Sigmoid colon (tissue), 6 donors: ENCODE measurements at regions not wholly inside any gene's neighbourhood (a gene's known extent, or its start where the extent isn't known, plus 50 kb on each side); places are given as distances from the start of the nearest gene placed in this dataset.

Experiments used
- DNase-seq: peaks from one replicate; pipeline ENCODE4 v3.0.0-alpha.2; 2019
- H3K27ac ChIP-seq, 4 donors: fragments of 200-600 bp; sonication (generic); one replicate each; pipeline ENCODE4 v1.5.1; 2016 to 2019; ENCODE audit warnings: mild to moderate bottlenecking in 1 of 4
- H3K27me3 ChIP-seq, 3 donors: fragments of 200-600 bp; sonication (generic); one replicate each; pipeline ENCODE4 v1.5.1; 2019; ENCODE audit warnings: mild to moderate bottlenecking in 1 of 3
- H3K36me3 ChIP-seq, 4 donors: fragments of 200-600 bp; sonication (generic); one replicate each; pipeline ENCODE4 v1.5.1; 2016 to 2019
- H3K4me1 ChIP-seq, 4 donors: fragments of 200-600 bp; sonication (generic); one replicate each; pipeline ENCODE4 v1.5.1; 2017 to 2019
- H3K4me3 ChIP-seq, 4 donors: fragments of 200-600 bp; sonication (generic); one replicate each; pipeline ENCODE4 v1.5.1; 2017 to 2019; ENCODE audit warnings: mild to moderate bottlenecking in 2 of 4, moderate library complexity in 1 of 4
- H3K9me3 ChIP-seq, 4 donors: fragments of 200-600 bp in 3 of 4; sonication (generic) in 3 of 4; one replicate each; pipeline versions ENCODE4 v1.5.1 to v1.6.1; 2013 to 2019
- EP300 ChIP-seq, 4 donors: sonication (generic); formaldehyde crosslinking; IDR thresholded peaks; one replicate each; pipeline ENCODE4 v1.6.1; 2017; ENCODE audit warnings: antibody characterized with exemption in 4 of 4
- POLR2A ChIP-seq, 2 donors: fragments of 450-650 bp; IDR thresholded peaks; one replicate each; pipeline ENCODE4 v1.6.1; 2016; ENCODE audit warnings: antibody characterized with exemption in 2 of 2, mild to moderate bottlenecking in 2 of 2, moderate library complexity in 2 of 2
- POLR2AphosphoS5 ChIP-seq, 4 donors: sonication (generic); formaldehyde crosslinking; IDR thresholded peaks; one replicate each; pipeline ENCODE4 v1.6.1; 2017; ENCODE audit warnings: antibody characterized with exemption in 4 of 4
- WGBS, 2 donors: extraction: QIAGEN DNeasy Blood & Tissue Kit; methylation state at CpG; one replicate each; pipeline ENCODE4 v1.1.7; 2013; 5-methylcytosine and 5-hydroxymethylcytosine counted together
- intact Hi-C: fragments of 100-400 bp; cut with DNase I; formaldehyde crosslinking; loops from one replicate; pipeline ENCODE4 v1.15.1; 2023
- TF ChIP-seq, protein P1 (sequence below), 4 experiments: fragments of 450-650 bp in 3 of 4; fragments of 200-600 bp in 1 of 4; IDR thresholded peaks; one replicate each; pipeline ENCODE4 v1.5.1; 2016 to 2019; ENCODE audit warnings: antibody characterized with exemption in 4 of 4, mild to moderate bottlenecking in 3 of 4, moderate library complexity in 2 of 4
- donor health status: healthy with polysubstance abuse.
- donor health status: healthy.

DNA sequence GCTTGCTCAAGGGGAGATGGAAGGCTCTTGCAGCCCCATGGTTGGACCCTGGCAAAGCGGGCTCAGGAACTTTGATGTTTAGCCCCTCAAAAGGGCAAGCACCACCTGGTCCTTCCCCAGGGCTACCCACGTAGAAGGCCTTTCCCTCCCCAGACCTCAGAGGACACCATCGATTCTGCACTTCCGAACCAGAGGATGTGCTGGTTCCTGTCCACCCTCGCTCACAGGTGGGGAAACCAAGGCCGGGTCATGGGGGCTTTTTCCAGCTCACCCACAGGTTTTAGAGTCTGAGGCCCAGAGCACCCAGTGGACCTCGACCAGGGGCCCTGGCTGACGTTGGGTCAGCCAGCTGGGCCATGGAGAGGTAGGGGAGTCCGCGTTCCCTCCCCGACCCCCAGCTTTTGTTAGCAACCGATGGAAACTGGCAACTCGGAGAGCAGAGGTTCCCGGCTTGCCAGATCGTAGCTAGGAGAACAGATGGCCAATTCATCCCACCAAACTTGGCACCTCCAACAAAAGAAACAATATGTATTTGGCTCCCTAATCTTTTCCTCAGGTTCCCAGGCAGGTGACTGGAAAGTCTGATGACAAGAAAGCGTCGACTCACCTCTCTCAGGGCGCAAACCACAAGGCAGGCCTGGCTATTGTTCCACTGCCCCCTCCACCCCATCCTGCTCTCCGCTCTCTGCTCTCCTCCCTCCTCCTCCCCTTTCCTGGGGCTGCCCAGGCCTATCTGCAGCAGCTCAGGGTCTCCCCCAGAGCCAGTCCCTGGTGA lies 167.6 kb upstream of the SMIM23 start:
- Histone ChIP-seq H3K4me1 (no peaks in the 10 kb centered on the region), H3K27ac (no peak overlapping the region), H3K9me3 (no peaks in the 10 kb centered on the region), H3K27me3 (peaks cover 0 to 10% (median 0%) of the 10 kb centered on the region in 3 donors), H3K4me3 (no peak overlapping the region), H3K36me3 (no peaks in the 10 kb centered on the region)
- 89 to 91% methylated on average over 19 of the region's 19 CpGs for WGBS, 2 donors
- DNase-seq: peak; percentile 52
- intact Hi-C loops: no loop called here
- TF ChIP-seq POLR2A (IDR thresholded peaks at IDR 0.05) (no peak), EP300 (IDR thresholded peaks at IDR 0.05) (no peak), POLR2AphosphoS5 (IDR thresholded peaks at IDR 0.05) (no peak)
- TF ChIP-seq, protein P1, sequence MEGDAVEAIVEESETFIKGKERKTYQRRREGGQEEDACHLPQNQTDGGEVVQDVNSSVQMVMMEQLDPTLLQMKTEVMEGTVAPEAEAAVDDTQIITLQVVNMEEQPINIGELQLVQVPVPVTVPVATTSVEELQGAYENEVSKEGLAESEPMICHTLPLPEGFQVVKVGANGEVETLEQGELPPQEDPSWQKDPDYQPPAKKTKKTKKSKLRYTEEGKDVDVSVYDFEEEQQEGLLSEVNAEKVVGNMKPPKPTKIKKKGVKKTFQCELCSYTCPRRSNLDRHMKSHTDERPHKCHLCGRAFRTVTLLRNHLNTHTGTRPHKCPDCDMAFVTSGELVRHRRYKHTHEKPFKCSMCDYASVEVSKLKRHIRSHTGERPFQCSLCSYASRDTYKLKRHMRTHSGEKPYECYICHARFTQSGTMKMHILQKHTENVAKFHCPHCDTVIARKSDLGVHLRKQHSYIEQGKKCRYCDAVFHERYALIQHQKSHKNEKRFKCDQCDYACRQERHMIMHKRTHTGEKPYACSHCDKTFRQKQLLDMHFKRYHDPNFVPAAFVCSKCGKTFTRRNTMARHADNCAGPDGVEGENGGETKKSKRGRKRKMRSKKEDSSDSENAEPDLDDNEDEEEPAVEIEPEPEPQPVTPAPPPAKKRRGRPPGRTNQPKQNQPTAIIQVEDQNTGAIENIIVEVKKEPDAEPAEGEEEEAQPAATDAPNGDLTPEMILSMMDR (IDR thresholded peaks at IDR 0.05): no peak

DNA sequence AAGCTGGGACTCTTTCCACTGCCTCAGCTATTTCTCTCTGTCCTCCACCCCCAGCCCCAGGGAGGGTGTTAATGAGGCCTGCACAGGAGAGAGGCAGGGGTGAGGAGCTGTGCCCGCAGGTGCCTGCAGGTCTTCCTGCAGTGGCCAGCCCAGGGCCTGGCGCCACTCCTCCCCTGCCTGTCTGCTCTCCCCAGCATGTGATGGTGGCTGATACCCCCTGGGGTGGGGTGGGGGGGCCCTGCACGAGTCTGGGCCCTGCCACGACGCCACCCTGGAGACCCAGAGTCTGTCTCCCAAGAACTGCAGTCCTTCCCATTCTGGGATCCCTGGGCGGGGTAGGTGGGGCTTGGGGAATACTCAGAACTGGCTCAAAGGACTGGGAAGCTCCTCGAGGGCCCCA lies 166.4 kb upstream of the SMIM23 start:
- DNase-seq: peak; percentile 53
- H3K4me1 ChIP-seq: no peaks in the 10 kb centered on the region
- peaks cover 0 to 10% (median 0%) of the 10 kb centered on the region in 3 donors for H3K27me3 ChIP-seq
- H3K4me3 ChIP-seq: no peak overlapping the region
- 76 to 81% methylated on average over 7 of the region's 7 CpGs for WGBS, 2 donors
- TF ChIP-seq POLR2A (IDR thresholded peaks at IDR 0.05) (no peak), EP300 (IDR thresholded peaks at IDR 0.05) (no peak), POLR2AphosphoS5 (IDR thresholded peaks at IDR 0.05) (no peak)
- TF ChIP-seq, protein P1 (IDR thresholded peaks at IDR 0.05): no peak
- no peaks in the 10 kb centered on the region for H3K36me3 ChIP-seq
- no peaks in the 10 kb centered on the region for H3K9me3 ChIP-seq
- intact Hi-C loops: no loop called here
- H3K27ac ChIP-seq: no peak overlapping the region

DNA sequence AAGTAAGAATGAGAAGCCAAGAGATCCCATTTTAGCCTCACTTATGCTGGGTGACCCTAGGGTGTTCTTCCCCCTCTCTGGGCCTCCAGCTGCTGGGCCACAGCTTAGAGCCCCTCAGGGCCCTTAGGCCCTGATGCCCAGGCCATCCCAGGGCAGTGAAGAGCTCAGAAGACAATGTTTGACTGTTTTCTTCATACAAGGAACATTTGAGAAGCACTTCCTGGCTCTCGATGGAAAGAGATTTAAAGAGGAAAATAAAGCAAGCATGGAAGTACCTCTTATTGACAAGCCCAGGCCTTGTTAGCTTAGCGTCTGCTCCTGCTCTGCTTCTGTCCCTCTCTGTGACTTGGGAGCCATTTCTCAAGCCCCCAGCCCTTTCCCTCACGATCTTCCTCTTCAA lies 165.9 kb upstream of the SMIM23 start:
- TF ChIP-seq POLR2A (IDR thresholded peaks at IDR 0.05): no peak
- TF ChIP-seq, protein P1 (IDR thresholded peaks at IDR 0.05): no peak
- TF ChIP-seq EP300 (IDR thresholded peaks at IDR 0.05): no peak
- no peak for TF ChIP-seq POLR2AphosphoS5 (IDR thresholded peaks at IDR 0.05)
- no peaks in the 10 kb centered on the region for H3K36me3 ChIP-seq
- intact Hi-C loops: no loop called here
- H3K4me3 ChIP-seq: no peak overlapping the region
- no peaks in the 10 kb centered on the region for H3K4me1 ChIP-seq
- 81 to 82% methylated on average over 3 of the region's 3 CpGs for WGBS, 2 donors
- DNase-seq: peak; percentile 15
- H3K27me3 ChIP-seq: peaks cover 0 to 10% (median 0%) of the 10 kb centered on the region in 3 donors
- no peak overlapping the region for H3K27ac ChIP-seq
- H3K9me3 ChIP-seq: no peaks in the 10 kb centered on the region

DNA sequence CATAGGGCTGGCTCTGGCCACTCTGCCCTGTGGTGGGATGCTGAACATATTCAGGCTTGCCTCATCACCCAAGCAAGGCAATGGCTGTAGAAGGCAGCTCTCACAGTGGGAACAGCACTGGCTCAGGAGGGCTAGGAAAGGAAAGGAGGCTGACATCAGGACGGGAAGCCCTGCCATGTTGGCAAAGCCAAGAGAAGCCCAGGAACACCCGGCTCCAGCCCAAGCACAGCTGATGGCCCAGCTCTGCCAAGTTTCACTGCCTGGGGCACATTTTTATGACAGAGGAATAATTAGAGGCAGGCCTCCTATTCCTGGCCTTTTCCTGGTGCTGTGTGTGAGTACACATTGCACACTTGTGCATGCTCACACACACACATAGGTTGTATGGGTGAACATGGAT lies 163.6 kb upstream of the SMIM23 start:
- H3K4me1 ChIP-seq: no peaks in the 10 kb centered on the region
- H3K9me3 ChIP-seq: no peaks in the 10 kb centered on the region
- WGBS, 2 donors: 29 to 71% methylated on average over 2 of the region's 2 CpGs
- H3K4me3 ChIP-seq: no peak overlapping the region
- DNase-seq: peak; percentile 2
- no peak overlapping the region for H3K27ac ChIP-seq
- no peaks in the 10 kb centered on the region for H3K36me3 ChIP-seq
- intact Hi-C loops: no loop called here
- TF ChIP-seq EP300 (IDR thresholded peaks at IDR 0.05): no peak
- TF ChIP-seq POLR2A (IDR thresholded peaks at IDR 0.05): no peak
- TF ChIP-seq, protein P1 (IDR thresholded peaks at IDR 0.05): no peak
- no peak for TF ChIP-seq POLR2AphosphoS5 (IDR thresholded peaks at IDR 0.05)
- H3K27me3 ChIP-seq: no peaks in the 10 kb centered on the region
